ENCODE measurements at regions not wholly inside any gene's neighbourhood (a gene's known extent, or its start where the extent isn't known, plus 50 kb on each side); places are given as distances from the start of the nearest gene placed in this dataset.

DNA sequence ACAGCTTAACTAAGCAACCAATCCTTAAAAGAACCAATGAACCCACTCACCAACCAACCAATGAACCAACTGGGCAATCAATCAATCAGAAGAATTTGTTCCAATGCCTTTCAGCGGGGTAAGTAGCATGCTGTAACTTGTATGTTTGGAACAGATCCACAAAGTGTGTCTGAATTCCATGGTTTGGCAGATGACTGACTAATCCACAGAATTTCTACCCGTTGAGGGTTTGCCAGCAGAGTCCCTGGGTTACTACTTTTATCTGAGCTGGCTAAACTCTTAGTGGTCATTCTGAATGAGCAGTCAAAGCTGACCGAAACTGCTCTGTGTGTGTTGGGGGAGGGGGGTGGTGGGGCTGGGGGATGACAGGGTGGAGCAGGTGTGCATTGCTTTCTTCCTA is 125.0 kb upstream of the JAG1 start:
- Histone ChIP-seq H2BK5ac (ENCODE audit: low read depth, low read length) (no peak overlapping the region), H2BK20ac (ENCODE audit: low read length) (no peak overlapping the region), H3K27ac (ENCODE audit: low read depth, low read length) (no peak overlapping the region), H3K23ac (ENCODE audit: insufficient read length) (no peak overlapping the region), H4K5ac (ENCODE audit: insufficient read length, low read depth, low read length) (no peak overlapping the region), H2BK15ac (ENCODE audit: low read length) (no peak overlapping the region), H2AFZ (ENCODE audit: low read length) (no peak overlapping the region), H4K20me1 (replicated peaks in 1 of 2; ENCODE audit: control insufficient read depth in 1 of 2, insufficient read depth in 2 of 2, low read length in 2 of 2) (no peaks in the 10 kb centered on the region), H2BK120ac (replicated peaks; ENCODE audit: low read depth, low read length) (no peak overlapping the region), H3K23me2 (ENCODE audit: low read depth, low read length) (no peaks in the 10 kb centered on the region), H3K4me3 (ENCODE audit: extremely low read depth in 1 of 4, insufficient read depth in 2 of 4, low read depth in 3 of 4, low read length in 4 of 4) (no peak overlapping the region), H3K56ac (replicated peaks; ENCODE audit: insufficient read length, low read depth, low read length) (no peak overlapping the region), H3K79me2 (ENCODE audit: control insufficient read depth in 1 of 2, insufficient read depth in 2 of 2, low read length in 2 of 2) (no peaks in the 10 kb centered on the region), H3K27me3 (replicated peaks in 1 of 4; ENCODE audit: control insufficient read depth in 3 of 4, extremely low read depth in 1 of 4, insufficient read depth in 3 of 4, low read length in 3 of 4) (no peaks in the 10 kb centered on the region), H4K8ac (ENCODE audit: extremely low read depth, insufficient read depth, low read length) (no peak overlapping the region), H2BK12ac (ENCODE audit: low read depth, low read length) (no peak overlapping the region), H3K14ac (ENCODE audit: insufficient read length) (no peak overlapping the region), H3K79me1 (ENCODE audit: low read depth, low read length) (no peaks in the 10 kb centered on the region), H3K36me3 (ENCODE audit: control insufficient read depth in 2 of 4, insufficient read depth in 4 of 4, low read length in 3 of 4) (no peaks in the 10 kb centered on the region), H4K91ac (replicated peaks; ENCODE audit: insufficient read length, low read length) (no peak overlapping the region), H3K4ac (replicated peaks; ENCODE audit: insufficient read length, low read depth, low read length) (no peak overlapping the region), H3K18ac (ENCODE audit: extremely low read depth, low read length) (no peak overlapping the region), H2AK5ac (ENCODE audit: low read depth, low read length) (no peak overlapping the region), H3K4me2 (ENCODE audit: insufficient read depth in 1 of 2, low read depth in 2 of 2, low read length in 2 of 2) (no peak overlapping the region), H3K4me1 (replicated peaks in 1 of 4; ENCODE audit: control insufficient read depth in 3 of 4, insufficient read depth in 4 of 4, low read length in 3 of 4) (peaks cover 0 to 4% (median 1%) of the 10 kb centered on the region in 4 experiments; a peak in 2 of 7 replicates), H3K9ac (replicated peaks in 1 of 4; ENCODE audit: extremely low read depth in 1 of 4, low read depth in 3 of 4, low read length in 3 of 4) (no peak overlapping the region), H3K9me3 (ENCODE audit: insufficient read depth in 2 of 2, low read depth in 1 of 2, low read length in 1 of 2) (no peaks in the 10 kb centered on the region)
- DNase-seq (ENCODE audit: low read depth in 1 of 2, low spot score in 2 of 2): no peak
- POLR2A ChIA-PET (ENCODE audit: partially characterized antibody): no interaction called here
- FAIRE-seq: no peak
- 91% methylated on average over 3 of the region's 3 CpGs; no CpG with 5 or more reads in 1 of the 2 experiments for WGBS, 2 experiments (ENCODE audit: extremely low coverage in 1 of 2, insufficient coverage in 1 of 2, insufficient read length in 1 of 2, insufficient replicate concordance in 2 of 2, low coverage in 1 of 2, low lambda C conversion rate in 2 of 2, missing lambda C conversion rate in 1 of 2)
- CTCF ChIA-PET (ENCODE audit: partially characterized antibody): no interaction called here
- TF ChIP-seq SP2 (IDR thresholded peaks at IDR 0.05; ENCODE audit: low read length): no peak
- TF ChIP-seq, protein P1, sequence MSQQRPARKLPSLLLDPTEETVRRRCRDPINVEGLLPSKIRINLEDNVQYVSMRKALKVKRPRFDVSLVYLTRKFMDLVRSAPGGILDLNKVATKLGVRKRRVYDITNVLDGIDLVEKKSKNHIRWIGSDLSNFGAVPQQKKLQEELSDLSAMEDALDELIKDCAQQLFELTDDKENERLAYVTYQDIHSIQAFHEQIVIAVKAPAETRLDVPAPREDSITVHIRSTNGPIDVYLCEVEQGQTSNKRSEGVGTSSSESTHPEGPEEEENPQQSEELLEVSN (IDR thresholded peaks at IDR 0.05): no peak
- TF ChIP-seq HDAC2 (IDR thresholded peaks at IDR 0.05; ENCODE audit: borderline replicate concordance in 1 of 2, low read depth in 2 of 2, low read length in 2 of 2): no peak
- TF ChIP-seq TBP (IDR thresholded peaks at IDR 0.05; ENCODE audit: low read depth, low read length): no peak
- TF ChIP-seq RFX5 (IDR thresholded peaks at IDR 0.05; ENCODE audit: borderline replicate concordance, low read depth, low read length): no peak
- TF ChIP-seq, protein P2, sequence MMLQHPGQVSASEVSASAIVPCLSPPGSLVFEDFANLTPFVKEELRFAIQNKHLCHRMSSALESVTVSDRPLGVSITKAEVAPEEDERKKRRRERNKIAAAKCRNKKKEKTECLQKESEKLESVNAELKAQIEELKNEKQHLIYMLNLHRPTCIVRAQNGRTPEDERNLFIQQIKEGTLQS (IDR thresholded peaks at IDR 0.05; ENCODE audit: insufficient read depth, low read depth, low read length): no peak
- TF ChIP-seq BRCA1 (IDR thresholded peaks at IDR 0.05; ENCODE audit: low read depth, low read length): no peak
- no peak for TF ChIP-seq YY1 (IDR thresholded peaks at IDR 0.05; ENCODE audit: low read depth, low read length)
- TF ChIP-seq BACH1 (IDR thresholded peaks at IDR 0.05; ENCODE audit: low read length): no peak
- no peak for TF ChIP-seq RNF2 (IDR thresholded peaks at IDR 0.05; ENCODE audit: borderline replicate concordance, low read depth, low read length, missing control alignments, poor library complexity, severe bottlenecking)
- TF ChIP-seq HDAC6 (IDR thresholded peaks at IDR 0.05; ENCODE audit: low read depth, low read length): no peak
- TF ChIP-seq SP4 (IDR thresholded peaks at IDR 0.05; ENCODE audit: low read length): no peak
- no peak for TF ChIP-seq SP1 (IDR thresholded peaks at IDR 0.05; ENCODE audit: low read depth, low read length)
- no peak for TF ChIP-seq KDM4A (IDR thresholded peaks at IDR 0.05; ENCODE audit: low read depth, low read length, severe bottlenecking)

All from H1 (cell line).